ENCODE measurements at regions not wholly inside any gene's neighbourhood (a gene's known extent, or its start where the extent isn't known, plus 50 kb on each side); places are given as distances from the start of the nearest gene placed in this dataset.

- no peak for DNase-seq
These were observed 677.3 kb upstream of the KIRREL3 start for GRCh38 chr11:127677660-127678425.

- peak; percentile 41 for DNase-seq
These were observed 675.0 kb upstream of the KIRREL3 start for GRCh38 chr11:127675581-127675980.

- DNase-seq, result no peak
These were observed 674.2 kb upstream of the KIRREL3 start for GRCh38 chr11:127674754-127675153.

GRCh38 chr11:127670374-127671119 lies 670.0 kb upstream of the KIRREL3 start:
- DNase-seq, result peak; percentile 8

- DNase-seq, result no peak
These were observed 655.7 kb upstream of the KIRREL3 start for GRCh38 chr11:127656116-127656836.

- no peak for DNase-seq
These were observed 652.5 kb upstream of the KIRREL3 start for GRCh38 chr11:127653076-127653475.

GRCh38 chr11:127651888-127652221 lies 651.3 kb upstream of the KIRREL3 start:
- peak; percentile 58 for DNase-seq

- peak; percentile 17 for DNase-seq
These were observed 650.8 kb upstream of the KIRREL3 start for GRCh38 chr11:127651175-127651887.

GRCh38 chr11:127649958-127650357 lies 649.4 kb upstream of the KIRREL3 start:
- DNase-seq, result no peak

GRCh38 chr11:127649071-127649470 lies 648.5 kb upstream of the KIRREL3 start:
- DNase-seq, result no peak

- no peak for DNase-seq
These were observed 648.0 kb upstream of the KIRREL3 start for GRCh38 chr11:127648583-127648982.

- DNase-seq, result no peak
These were observed 643.8 kb upstream of the KIRREL3 start for GRCh38 chr11:127644366-127644765.

GRCh38 chr11:127643268-127644058 lies 642.9 kb upstream of the KIRREL3 start:
- no peak for DNase-seq

- peak; percentile 74 for DNase-seq
These were observed 640.2 kb upstream of the KIRREL3 start for GRCh38 chr11:127640561-127641451.

- peak; percentile 24 for DNase-seq
These were observed 639.3 kb upstream of the KIRREL3 start for GRCh38 chr11:127639916-127640315.

- no peak for DNase-seq
These were observed 632.6 kb upstream of the KIRREL3 start for GRCh38 chr11:127632976-127633680.

GRCh38 chr11:127632546-127632945 lies 632.0 kb upstream of the KIRREL3 start:
- DNase-seq, result no peak

- no peak for DNase-seq
These were observed 631.4 kb upstream of the KIRREL3 start for GRCh38 chr11:127631974-127632373.

- DNase-seq, result no peak
These were observed 628.6 kb upstream of the KIRREL3 start for GRCh38 chr11:127629200-127629599.

GRCh38 chr11:127628458-127628785 lies 627.9 kb upstream of the KIRREL3 start:
- no peak for DNase-seq

Measured in DMS53 (cell line).